ENCODE measurements at regions not wholly inside any gene's neighbourhood (a gene's known extent, or its start where the extent isn't known, plus 50 kb on each side); places are given as distances from the start of the nearest gene placed in this dataset.

GRCh38 chr9:89848060-89849040, 243.5 kb downstream of the GADD45G start:
- no peak for TF ChIP-seq CTCF (IDR thresholded peaks at IDR 0.05)
- no peak for TF ChIP-seq POLR2A (IDR thresholded peaks at IDR 0.05)

All from testis (tissue), 2 donors.